Natural killer cell treated with Interleukin-12 subunit alpha and Interleukin-12 subunit beta and Interleukin-15 and Interleukin-18, amount 100 ng/mL, for 72 hours (primary cell): ENCODE measurements at regions not wholly inside any gene's neighbourhood (a gene's known extent, or its start where the extent isn't known, plus 50 kb on each side); places are given as distances from the start of the nearest gene placed in this dataset.
A peak's percentile ranks its signal among the peaks of the same experiment; 100 is the strongest.

Experiments used
- ATAC-seq, 2 donors: fragments of 150-1000 bp; cut with Tn5 transposase in 1 of 2; sonication (Bioruptor Pico), chemical (Tn5 transposase) in 1 of 2; 2 replicates each; pipeline ENCODE4 v1.10.0; 2021
- DNase-seq: peaks from one replicate; pipeline ENCODE4 v3.0.0; 2022; ENCODE audit warnings: low spot score
- H3K27ac Mint-ChIP-seq, 2 donors: 1 replicate in 1 of 2; 2 replicates in 1 of 2; pipeline ENCODE4 v1.8.0; 2022; ENCODE audit warnings: mixed read lengths in 2 of 2, mild to moderate bottlenecking in 1 of 2, moderate library complexity in 1 of 2
- H3K27me3 Mint-ChIP-seq, 2 donors: 1 replicate in 1 of 2; 2 replicates in 1 of 2; pipeline ENCODE4 v1.8.0; 2022; ENCODE audit warnings: mixed read lengths in 2 of 2
- H3K36me3 Mint-ChIP-seq: one replicate; pipeline ENCODE4 v1.8.0; 2022; ENCODE audit warnings: mixed read lengths
- H3K4me1 Mint-ChIP-seq, 2 donors: 1 replicate in 1 of 2; 2 replicates in 1 of 2; pipeline ENCODE4 v1.8.0; 2022; ENCODE audit warnings: low read depth in 2 of 2, mixed read lengths in 2 of 2, mild to moderate bottlenecking in 1 of 2
- H3K4me3 Mint-ChIP-seq: one replicate; pipeline ENCODE4 v1.8.0; 2022; ENCODE audit warnings: mixed read lengths
- H3K9me3 Mint-ChIP-seq: 2 replicates; pipeline ENCODE4 v1.8.0; 2022; ENCODE audit warnings: mixed read lengths

GRCh38 chr11:123306531-123306930 is 111.5 kb upstream of the CLMP start:
- Mint-ChIP-seq H3K4me1 (peaks cover 30 to 34% of the 10 kb centered on the region in 2 donors), H3K9me3 (no peaks in the 10 kb centered on the region), H3K4me3 (no peak overlapping the region), H3K27me3 (peaks cover 0 to 14% of the 10 kb centered on the region in 2 donors), H3K27ac (no peak overlapping the region), H3K36me3 (no peaks in the 10 kb centered on the region)
- no peak for DNase-seq
- no peak for ATAC-seq

- ATAC-seq (no peak), DNase-seq (no peak)
- Mint-ChIP-seq H3K36me3 (no peaks in the 10 kb centered on the region), H3K27me3 (peaks cover 0 to 14% of the 10 kb centered on the region in 2 donors), H3K27ac (no peak overlapping the region), H3K4me3 (no peak overlapping the region), H3K4me1 (peaks cover 36 to 38% of the 10 kb centered on the region in 2 donors), H3K9me3 (no peaks in the 10 kb centered on the region)
These were observed 110.7 kb upstream of the CLMP start for GRCh38 chr11:123305601-123306375.

DNA sequence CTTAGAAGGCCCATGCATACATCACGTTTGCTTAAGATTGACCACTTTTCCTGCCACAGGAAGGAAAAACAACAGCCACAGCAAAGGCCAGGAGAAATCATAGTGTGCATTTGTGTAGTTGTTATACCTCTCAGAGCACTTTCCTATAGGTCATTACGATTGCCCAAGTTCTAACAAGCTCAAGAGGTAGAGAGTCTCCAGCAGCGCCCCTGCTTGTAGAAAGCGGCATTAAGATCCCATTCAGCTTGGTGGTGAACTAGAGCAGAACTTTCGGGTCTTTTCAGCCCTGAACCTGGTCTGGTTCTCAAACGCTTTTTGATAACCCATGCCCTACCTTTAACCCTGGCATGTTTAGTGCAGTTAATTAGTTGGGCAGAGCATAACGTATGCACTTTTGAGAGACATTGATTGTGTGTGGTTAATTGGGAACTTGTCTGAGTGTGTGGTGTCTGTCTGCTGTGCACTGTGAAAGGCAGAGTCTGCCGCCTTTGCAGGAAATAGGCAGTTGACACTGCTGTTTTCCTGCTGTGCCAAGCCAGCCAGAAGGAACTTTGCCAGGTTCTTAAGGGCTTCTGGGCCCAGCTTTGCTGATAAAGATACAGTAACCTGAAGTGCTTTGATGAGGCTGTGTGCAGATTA is 109.9 kb upstream of the CLMP start:
- peaks cover 41% of the 10 kb centered on the region in 2 donors for H3K4me1 Mint-ChIP-seq
- peaks cover 0 to 16% of the 10 kb centered on the region in 2 donors for H3K27me3 Mint-ChIP-seq
- peak overlapping the region; percentile 83 for H3K4me3 Mint-ChIP-seq
- no peaks in the 10 kb centered on the region for H3K9me3 Mint-ChIP-seq
- no peaks in the 10 kb centered on the region for H3K36me3 Mint-ChIP-seq
- no peak for DNase-seq
- peak overlapping the region in 1 of 2 donors; percentile 78 for H3K27ac Mint-ChIP-seq
- no peak for ATAC-seq

GRCh38 chr11:123303924-123304323 is 108.9 kb upstream of the CLMP start:
- H3K27me3 Mint-ChIP-seq: peaks cover 0 to 16% of the 10 kb centered on the region in 2 donors
- peak overlapping the region; percentile 83 for H3K4me3 Mint-ChIP-seq
- DNase-seq: no peak
- peaks cover 41% of the 10 kb centered on the region in 2 donors for H3K4me1 Mint-ChIP-seq
- no peaks in the 10 kb centered on the region for H3K36me3 Mint-ChIP-seq
- H3K9me3 Mint-ChIP-seq: no peaks in the 10 kb centered on the region
- H3K27ac Mint-ChIP-seq: peak overlapping the region; percentile 74 to 78
- no peak for ATAC-seq

- Mint-ChIP-seq H3K4me3 (peak overlapping the region; percentile 83), H3K4me1 (peaks cover 41% of the 10 kb centered on the region in 2 donors)
These were observed 107.7 kb upstream of the CLMP start for GRCh38 chr11:123302751-123303195.

GRCh38 chr11:123301696-123302400 is 106.8 kb upstream of the CLMP start:
- Mint-ChIP-seq H3K9me3 (no peaks in the 10 kb centered on the region), H3K4me3 (peak overlapping the region; percentile 83), H3K36me3 (no peaks in the 10 kb centered on the region), H3K27ac (peak overlapping the region; percentile 74 to 78), H3K4me1 (peaks cover 41% of the 10 kb centered on the region in 2 donors), H3K27me3 (peaks cover under 1 to 16% of the 10 kb centered on the region in 2 donors)
- ATAC-seq (peak; percentile 87 to 90), DNase-seq (peak; percentile 74)

More at GRCh38 chr11:123302751-123303195, 107.7 kb upstream of the CLMP start:
- peak; percentile 71 for DNase-seq
- Mint-ChIP-seq H3K27me3 (peaks cover 0 to 16% of the 10 kb centered on the region in 2 donors), H3K27ac (peak overlapping the region; percentile 74 to 78), H3K36me3 (no peaks in the 10 kb centered on the region), H3K9me3 (no peaks in the 10 kb centered on the region)
- ATAC-seq: peak; percentile 72 to 73

DNA sequence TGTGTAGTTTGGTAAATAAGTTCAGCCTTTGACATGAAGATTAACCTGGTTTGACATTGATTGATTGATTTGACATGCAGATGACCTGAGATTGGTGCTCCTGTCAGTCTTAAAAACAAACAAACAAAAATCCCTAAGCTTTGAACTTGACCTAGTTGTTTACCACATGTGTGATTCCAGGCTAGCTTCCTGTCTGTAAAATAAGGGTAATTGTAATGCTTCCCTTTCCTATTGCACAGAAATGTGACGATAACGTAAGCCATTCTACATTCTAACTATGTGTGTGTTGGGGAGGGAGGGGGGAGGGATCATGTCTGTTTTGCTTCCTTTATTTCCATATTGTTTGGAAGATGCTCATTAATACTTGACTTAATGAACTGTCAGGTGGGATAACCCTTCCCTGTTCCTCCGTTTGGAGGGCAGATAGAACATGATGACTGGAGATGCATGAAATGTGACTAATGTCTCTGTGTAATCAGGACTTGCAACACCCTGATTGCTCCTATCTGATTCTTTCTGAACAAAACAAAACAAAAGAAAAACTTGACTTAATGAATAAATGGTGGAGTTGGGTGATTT is 106.1 kb upstream of the CLMP start:
- H3K27me3 Mint-ChIP-seq: peaks cover 6 to 16% of the 10 kb centered on the region in 2 donors
- peaks cover 41% of the 10 kb centered on the region in 2 donors for H3K4me1 Mint-ChIP-seq
- DNase-seq: no peak

DNA sequence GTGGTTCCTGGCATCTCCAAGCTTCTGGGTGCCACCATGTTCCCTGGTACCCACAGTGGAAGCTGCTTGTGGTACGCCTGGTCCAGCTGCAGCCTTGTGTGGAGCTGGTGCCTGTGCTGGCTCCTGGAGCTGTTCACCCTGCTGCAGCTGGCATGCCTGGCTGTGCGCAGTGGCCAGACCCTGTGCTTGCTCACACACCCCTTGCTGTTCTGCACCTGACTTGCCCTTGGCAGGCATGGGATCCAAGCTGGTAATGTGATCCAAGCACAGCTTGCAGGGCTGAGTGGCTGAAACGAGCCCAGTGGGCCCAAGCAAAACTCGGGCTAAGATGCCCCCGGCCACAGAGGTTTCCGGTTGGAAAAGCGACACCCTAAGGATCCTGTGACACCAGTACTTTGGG is 104.7 kb upstream of the CLMP start:
- Mint-ChIP-seq H3K4me1 (peaks cover 34 to 41% of the 10 kb centered on the region in 2 donors), H3K36me3 (no peaks in the 10 kb centered on the region), H3K9me3 (no peaks in the 10 kb centered on the region), H3K27ac (no peak overlapping the region), H3K27me3 (peaks cover 6 to 14% of the 10 kb centered on the region in 2 donors), H3K4me3 (no peak overlapping the region)
- DNase-seq (no peak), ATAC-seq (no peak)

More for the DNA sequence above, 106.1 kb upstream of the CLMP start:
- ATAC-seq: no peak
- no peaks in the 10 kb centered on the region for H3K36me3 Mint-ChIP-seq
- peak overlapping the region; percentile 59 for H3K4me3 Mint-ChIP-seq
- peak overlapping the region in 1 of 2 donors; percentile 74 for H3K27ac Mint-ChIP-seq
- H3K9me3 Mint-ChIP-seq: no peaks in the 10 kb centered on the region

DNA sequence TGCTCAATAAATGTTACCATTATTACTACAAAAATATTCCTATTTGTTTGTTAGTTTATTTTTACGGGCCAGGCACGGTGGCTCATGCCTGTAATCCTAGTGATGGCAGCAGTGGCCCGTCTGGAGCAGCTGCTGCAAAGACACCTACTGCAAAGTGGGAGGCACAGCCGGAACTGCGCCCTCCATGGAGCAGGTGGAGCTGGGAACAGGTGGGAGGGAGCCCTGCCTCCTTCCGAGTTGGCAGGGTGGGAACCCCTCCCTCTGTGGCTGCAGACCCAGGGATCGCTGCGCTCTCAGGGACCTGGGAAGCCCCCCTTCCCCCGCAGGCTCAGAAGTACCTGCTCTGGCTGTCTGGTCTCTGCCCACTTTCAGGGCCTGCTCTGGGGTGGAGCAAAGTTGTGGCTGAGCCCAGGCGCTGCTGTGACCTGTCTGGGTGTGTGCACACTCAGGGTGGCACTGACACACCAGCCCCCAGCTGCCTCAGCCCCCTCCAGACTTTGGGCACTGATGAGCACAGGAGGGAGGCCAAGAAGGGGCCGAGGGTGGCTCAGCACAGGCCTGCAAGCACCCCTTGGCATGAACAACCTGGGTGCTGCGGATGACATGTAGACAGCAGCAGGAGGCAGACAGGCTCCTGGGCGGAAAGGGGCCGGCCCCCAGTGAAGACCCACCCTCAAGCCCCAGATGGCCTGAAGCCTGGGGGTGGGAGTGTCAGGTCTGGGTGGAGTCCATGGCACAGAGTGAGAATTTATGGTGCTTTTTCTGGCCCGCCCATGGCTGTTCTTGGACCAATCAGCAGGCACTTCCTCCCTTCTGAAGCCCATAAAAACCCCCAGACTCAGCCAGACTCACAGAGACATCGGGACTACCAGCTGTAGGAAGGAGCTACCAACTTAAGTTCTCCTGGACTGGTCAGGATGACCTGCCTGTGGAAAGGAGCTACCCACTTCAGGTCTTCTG is 103.7 kb upstream of the CLMP start:
- no peak for ATAC-seq
- no peak overlapping the region for H3K27ac Mint-ChIP-seq
- no peak for DNase-seq
- no peaks in the 10 kb centered on the region for H3K36me3 Mint-ChIP-seq
- peaks cover 24 to 31% of the 10 kb centered on the region in 2 donors for H3K4me1 Mint-ChIP-seq
- no peaks in the 10 kb centered on the region for H3K9me3 Mint-ChIP-seq
- H3K27me3 Mint-ChIP-seq: peaks cover 6 to 8% of the 10 kb centered on the region in 2 donors
- H3K4me3 Mint-ChIP-seq: no peak overlapping the region

GRCh38 chr11:123292647-123293046 is 97.6 kb upstream of the CLMP start:
- H3K9me3 Mint-ChIP-seq: no peaks in the 10 kb centered on the region
- no peak overlapping the region for H3K27ac Mint-ChIP-seq
- no peak overlapping the region for H3K4me3 Mint-ChIP-seq
- H3K36me3 Mint-ChIP-seq: no peaks in the 10 kb centered on the region
- DNase-seq (no peak), ATAC-seq (no peak)
- H3K27me3 Mint-ChIP-seq: peaks cover 2 to 16% of the 10 kb centered on the region in 2 donors
- no peaks in the 10 kb centered on the region for H3K4me1 Mint-ChIP-seq

GRCh38 chr11:123291201-123291869 is 96.3 kb upstream of the CLMP start:
- DNase-seq (no peak), ATAC-seq (no peak)
- H3K4me3 Mint-ChIP-seq: no peak overlapping the region
- H3K27ac Mint-ChIP-seq: no peak overlapping the region
- H3K9me3 Mint-ChIP-seq: no peaks in the 10 kb centered on the region
- H3K27me3 Mint-ChIP-seq: peaks cover 6 to 16% of the 10 kb centered on the region in 2 donors
- no peaks in the 10 kb centered on the region for H3K4me1 Mint-ChIP-seq
- no peaks in the 10 kb centered on the region for H3K36me3 Mint-ChIP-seq

GRCh38 chr11:123286761-123287160 is 91.7 kb upstream of the CLMP start:
- ATAC-seq: no peak
- no peak overlapping the region for H3K4me3 Mint-ChIP-seq
- no peak for DNase-seq
- H3K4me1 Mint-ChIP-seq: no peaks in the 10 kb centered on the region
- no peaks in the 10 kb centered on the region for H3K36me3 Mint-ChIP-seq
- H3K9me3 Mint-ChIP-seq: no peaks in the 10 kb centered on the region
- peaks cover 25 to 39% of the 10 kb centered on the region in 2 donors for H3K27me3 Mint-ChIP-seq
- no peak overlapping the region for H3K27ac Mint-ChIP-seq
